ENCODE measurements at regions not wholly inside any gene's neighbourhood (a gene's known extent, or its start where the extent isn't known, plus 50 kb on each side); places are given as distances from the start of the nearest gene placed in this dataset.
"Not testable (repeated sequence)": the region's sequence is repeated elsewhere in the genome, so short reads cannot be mapped to it uniquely, and the experiment has no call there.

- Mint-ChIP-seq H3K27ac (ENCODE audit: unreplicated experiment) (no peak overlapping the region), H3K27me3 (ENCODE audit: unreplicated experiment) (no peaks in the 10 kb centered on the region), H3K4me3 (ENCODE audit: unreplicated experiment) (no peak overlapping the region), H3K9me3 (ENCODE audit: unreplicated experiment) (no peaks in the 10 kb centered on the region), H3K4me1 (ENCODE audit: low read depth, unreplicated experiment) (no peaks in the 10 kb centered on the region), H3K36me3 (ENCODE audit: unreplicated experiment) (no peaks in the 10 kb centered on the region)
- TF ChIP-seq CTCF (IDR thresholded peaks at IDR 0.05; ENCODE audit: partially characterized antibody, unreplicated experiment): no peak
- DNase-seq: no peak
Measured at GRCh38 chr5:143977891-143978461, 166.0 kb downstream of the HMHB1 start.

GRCh38 chr5:143979044-143979690, 167.2 kb downstream of the HMHB1 start:
- no peaks in the 10 kb centered on the region for H3K36me3 Mint-ChIP-seq (ENCODE audit: unreplicated experiment)
- H3K4me3 Mint-ChIP-seq (ENCODE audit: unreplicated experiment): no peak overlapping the region
- no peak for DNase-seq
- H3K27ac Mint-ChIP-seq (ENCODE audit: unreplicated experiment): no peak overlapping the region
- H3K9me3 Mint-ChIP-seq (ENCODE audit: unreplicated experiment): no peaks in the 10 kb centered on the region
- no peaks in the 10 kb centered on the region for H3K4me1 Mint-ChIP-seq (ENCODE audit: low read depth, unreplicated experiment)
- H3K27me3 Mint-ChIP-seq (ENCODE audit: unreplicated experiment): no peaks in the 10 kb centered on the region
- TF ChIP-seq CTCF (IDR thresholded peaks at IDR 0.05; ENCODE audit: partially characterized antibody, unreplicated experiment): no peak

GRCh38 chr5:143980506-143980905, 168.5 kb downstream of the HMHB1 start:
- Mint-ChIP-seq H3K36me3 (ENCODE audit: unreplicated experiment) (no peaks in the 10 kb centered on the region), H3K27me3 (ENCODE audit: unreplicated experiment) (no peaks in the 10 kb centered on the region), H3K4me1 (ENCODE audit: low read depth, unreplicated experiment) (no peaks in the 10 kb centered on the region), H3K9me3 (ENCODE audit: unreplicated experiment) (no peaks in the 10 kb centered on the region), H3K27ac (ENCODE audit: unreplicated experiment) (no peak overlapping the region), H3K4me3 (ENCODE audit: unreplicated experiment) (no peak overlapping the region)
- no peak for TF ChIP-seq CTCF (IDR thresholded peaks at IDR 0.05; ENCODE audit: partially characterized antibody, unreplicated experiment)
- no peak for DNase-seq

- H3K27me3 Mint-ChIP-seq (ENCODE audit: unreplicated experiment); H3K9me3 Mint-ChIP-seq (ENCODE audit: unreplicated experiment); H3K36me3 Mint-ChIP-seq (ENCODE audit: unreplicated experiment); DNase-seq; H3K27ac Mint-ChIP-seq (ENCODE audit: unreplicated experiment); H3K4me1 Mint-ChIP-seq (ENCODE audit: low read depth, unreplicated experiment); H3K4me3 Mint-ChIP-seq (ENCODE audit: unreplicated experiment): not testable (repeated sequence)
Measured at GRCh38 chr5:143982957-143983356, 171.0 kb downstream of the HMHB1 start.

- Mint-ChIP-seq H3K4me1 (ENCODE audit: low read depth, unreplicated experiment) (no peaks in the 10 kb centered on the region), H3K4me3 (ENCODE audit: unreplicated experiment) (no peak overlapping the region), H3K27me3 (ENCODE audit: unreplicated experiment) (no peaks in the 10 kb centered on the region), H3K36me3 (ENCODE audit: unreplicated experiment) (no peaks in the 10 kb centered on the region), H3K27ac (ENCODE audit: unreplicated experiment) (no peak overlapping the region), H3K9me3 (ENCODE audit: unreplicated experiment) (no peaks in the 10 kb centered on the region)
- TF ChIP-seq CTCF (IDR thresholded peaks at IDR 0.05; ENCODE audit: partially characterized antibody, unreplicated experiment): no peak
- DNase-seq: no peak
Measured at GRCh38 chr5:143985832-143986515, 174.0 kb downstream of the HMHB1 start.

Data from glutamatergic neuron (in vitro differentiated cells).